ENCODE measurements at regions not wholly inside any gene's neighbourhood (a gene's known extent, or its start where the extent isn't known, plus 50 kb on each side); places are given as distances from the start of the nearest gene placed in this dataset.

DNA sequence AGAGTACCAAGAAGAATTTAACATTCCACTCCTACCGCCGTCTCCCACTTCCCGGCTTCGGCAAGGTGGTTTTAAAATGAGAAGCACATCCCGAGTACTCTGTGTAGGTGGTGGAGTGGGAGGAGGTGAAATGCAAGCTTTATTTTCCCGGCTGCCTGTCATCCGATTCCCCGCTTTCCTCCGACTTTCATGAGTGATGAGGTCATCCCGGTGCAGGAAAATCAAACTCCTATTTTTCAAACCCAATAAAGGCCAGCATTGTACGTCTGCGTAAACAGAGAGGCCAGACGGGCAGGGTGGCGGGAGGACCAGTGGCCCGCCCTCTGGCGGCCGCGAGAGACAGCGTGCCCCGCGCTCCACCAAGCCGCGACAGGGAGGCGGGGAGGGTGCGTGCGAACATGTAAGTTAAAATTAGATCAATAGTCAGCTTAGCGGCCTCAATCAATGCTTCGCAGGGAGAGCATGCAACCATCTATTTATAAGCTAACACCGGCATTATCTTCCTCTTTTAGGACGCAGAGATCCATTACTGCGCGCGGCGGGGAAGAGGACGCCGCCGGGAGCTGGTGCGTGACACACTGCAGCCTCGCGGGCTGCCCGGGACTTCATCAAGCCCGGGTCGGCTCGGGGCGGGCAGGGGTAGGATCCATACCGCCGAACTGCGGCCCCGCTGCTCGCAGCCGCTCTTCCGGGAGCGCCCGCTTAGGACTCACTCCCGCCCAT, 163.3 kb downstream of the CD47 start:
- Mint-ChIP-seq H3K27me3 (peaks cover 21% of the 10 kb centered on the region), H3K4me1 (ENCODE audit: unreplicated experiment) (peaks cover 8% of the 10 kb centered on the region), H3K36me3 (no peaks in the 10 kb centered on the region), H3K4me3 (peak overlapping the region; percentile 90), H3K9me3 (peaks cover 6% of the 10 kb centered on the region), H3K27ac (peak overlapping the region; percentile 53)
- TF ChIP-seq, protein P1, sequence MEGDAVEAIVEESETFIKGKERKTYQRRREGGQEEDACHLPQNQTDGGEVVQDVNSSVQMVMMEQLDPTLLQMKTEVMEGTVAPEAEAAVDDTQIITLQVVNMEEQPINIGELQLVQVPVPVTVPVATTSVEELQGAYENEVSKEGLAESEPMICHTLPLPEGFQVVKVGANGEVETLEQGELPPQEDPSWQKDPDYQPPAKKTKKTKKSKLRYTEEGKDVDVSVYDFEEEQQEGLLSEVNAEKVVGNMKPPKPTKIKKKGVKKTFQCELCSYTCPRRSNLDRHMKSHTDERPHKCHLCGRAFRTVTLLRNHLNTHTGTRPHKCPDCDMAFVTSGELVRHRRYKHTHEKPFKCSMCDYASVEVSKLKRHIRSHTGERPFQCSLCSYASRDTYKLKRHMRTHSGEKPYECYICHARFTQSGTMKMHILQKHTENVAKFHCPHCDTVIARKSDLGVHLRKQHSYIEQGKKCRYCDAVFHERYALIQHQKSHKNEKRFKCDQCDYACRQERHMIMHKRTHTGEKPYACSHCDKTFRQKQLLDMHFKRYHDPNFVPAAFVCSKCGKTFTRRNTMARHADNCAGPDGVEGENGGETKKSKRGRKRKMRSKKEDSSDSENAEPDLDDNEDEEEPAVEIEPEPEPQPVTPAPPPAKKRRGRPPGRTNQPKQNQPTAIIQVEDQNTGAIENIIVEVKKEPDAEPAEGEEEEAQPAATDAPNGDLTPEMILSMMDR (conservative IDR thresholded peaks at IDR 0.05), result peak; percentile 99
- peak; percentile 81 for DNase-seq (ENCODE audit: extremely low spot score, unreplicated experiment)

DNA sequence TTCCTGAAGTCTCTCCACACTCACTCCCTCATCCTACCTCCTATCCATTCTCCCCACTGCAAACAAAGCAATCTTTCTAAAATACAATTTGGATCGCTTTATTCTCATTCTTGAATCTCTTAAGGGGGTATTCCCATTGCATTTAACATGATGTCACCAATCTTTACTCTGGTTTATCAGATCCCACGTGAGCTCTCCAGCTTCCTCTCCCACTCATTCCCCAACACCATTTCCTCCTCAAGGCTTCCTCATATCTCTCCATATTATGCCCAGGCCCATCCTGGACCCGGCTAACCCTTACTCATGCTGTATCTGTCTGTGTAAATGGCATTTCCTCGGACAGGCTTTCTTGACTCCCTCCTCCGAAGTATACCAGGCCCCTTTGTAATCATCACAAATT, 165.0 kb downstream of the CD47 start:
- Mint-ChIP-seq H3K9me3 (peaks cover 6% of the 10 kb centered on the region), H3K36me3 (no peaks in the 10 kb centered on the region), H3K27me3 (peaks cover 21% of the 10 kb centered on the region), H3K27ac (no peak overlapping the region), H3K4me3 (no peak overlapping the region), H3K4me1 (ENCODE audit: unreplicated experiment) (peaks cover 8% of the 10 kb centered on the region)
- DNase-seq (ENCODE audit: extremely low spot score, unreplicated experiment), result no peak
- TF ChIP-seq, protein P1 (conservative IDR thresholded peaks at IDR 0.05), result no peak

GRCh38 chr3:107921038-107921437, 169.8 kb downstream of the CD47 start:
- Mint-ChIP-seq H3K36me3 (no peaks in the 10 kb centered on the region), H3K4me3 (no peak overlapping the region), H3K27me3 (peaks cover 22% of the 10 kb centered on the region), H3K9me3 (peaks cover 6% of the 10 kb centered on the region), H3K27ac (no peak overlapping the region), H3K4me1 (ENCODE audit: unreplicated experiment) (no peaks in the 10 kb centered on the region)
- TF ChIP-seq, protein P1 (conservative IDR thresholded peaks at IDR 0.05), result no peak
- DNase-seq (ENCODE audit: extremely low spot score, unreplicated experiment), result no peak

GRCh38 chr3:107920538-107920937, 170.3 kb downstream of the CD47 start:
- no peak for DNase-seq (ENCODE audit: extremely low spot score, unreplicated experiment)
- H3K36me3 Mint-ChIP-seq, result no peaks in the 10 kb centered on the region
- no peak overlapping the region for H3K4me3 Mint-ChIP-seq
- TF ChIP-seq, protein P1 (conservative IDR thresholded peaks at IDR 0.05), result no peak
- peaks cover under 1% of the 10 kb centered on the region for H3K9me3 Mint-ChIP-seq
- peaks cover 17% of the 10 kb centered on the region for H3K27me3 Mint-ChIP-seq
- no peak overlapping the region for H3K27ac Mint-ChIP-seq
- H3K4me1 Mint-ChIP-seq (ENCODE audit: unreplicated experiment), result no peaks in the 10 kb centered on the region

- Mint-ChIP-seq H3K4me1 (ENCODE audit: unreplicated experiment) (no peaks in the 10 kb centered on the region), H3K27ac (no peak overlapping the region), H3K36me3 (no peaks in the 10 kb centered on the region), H3K4me3 (no peak overlapping the region), H3K9me3 (no peaks in the 10 kb centered on the region), H3K27me3 (peaks cover 15% of the 10 kb centered on the region)
- no peak for DNase-seq (ENCODE audit: extremely low spot score, unreplicated experiment)
- TF ChIP-seq, protein P1 (conservative IDR thresholded peaks at IDR 0.05), result no peak
Measured at GRCh38 chr3:107919239-107919638, 171.6 kb downstream of the CD47 start.
